Activated CD4-positive, alpha-beta memory T cell treated with anti-CD3 and anti-CD28 coated beads, Interleukin-2, amount 10 ng/mL, durations not matched to agents 7 days and 5 days (primary cell): ENCODE measurements at regions not wholly inside any gene's neighbourhood (a gene's known extent, or its start where the extent isn't known, plus 50 kb on each side); places are given as distances from the start of the nearest gene placed in this dataset.

Experiments
- CTCF ChIA-PET: fragments of 350-600 bp; sonication (Branson Sonifier 250); formaldehyde crosslinking; loops from one replicate; lab custom pipeline; 2021; ENCODE audit warnings: antibody characterized with exemption, inconsistent platforms; lab: Charles Lee
- POLR2A ChIA-PET: fragments of 350-600 bp; sonication (Branson Sonifier 250); formaldehyde crosslinking; loops from one replicate; lab custom pipeline; 2021; ENCODE audit warnings: antibody characterized with exemption; lab: Charles Lee
- DNase-seq: peaks from one replicate; pipeline ENCODE4 v3.0.0-alpha.2; 2020
- H3K27ac Mint-ChIP-seq: one replicate; pipeline ENCODE4 v1.8.0; 2021; ENCODE audit warnings: mild to moderate bottlenecking, mixed read lengths
- H3K27me3 Mint-ChIP-seq: one replicate; pipeline ENCODE4 v1.8.0; 2021; ENCODE audit warnings: mixed read lengths
- H3K36me3 Mint-ChIP-seq: one replicate; pipeline ENCODE4 v1.8.0; 2021; ENCODE audit warnings: low read depth, mixed read lengths
- H3K4me1 Mint-ChIP-seq: one replicate; pipeline ENCODE4 v1.8.0; 2021; ENCODE audit warnings: mixed read lengths
- H3K4me3 Mint-ChIP-seq: one replicate; pipeline ENCODE4 v1.8.0; 2021; ENCODE audit warnings: mild to moderate bottlenecking, mixed read lengths
- H3K9me3 Mint-ChIP-seq: one replicate; pipeline ENCODE4 v1.8.0; 2021; ENCODE audit warnings: mixed read lengths

GRCh38 chr3:118304557-118304956 lies 730.1 kb downstream of the IGSF11 start:
- ChIA-PET POLR2A (no interaction called here), CTCF (no interaction called here)
- H3K27me3 Mint-ChIP-seq = no peaks in the 10 kb centered on the region
- H3K9me3 Mint-ChIP-seq = no peaks in the 10 kb centered on the region
- no peak overlapping the region for H3K4me3 Mint-ChIP-seq
- DNase-seq = no peak
- no peak overlapping the region for H3K27ac Mint-ChIP-seq
- no peaks in the 10 kb centered on the region for H3K4me1 Mint-ChIP-seq
- H3K36me3 Mint-ChIP-seq = no peaks in the 10 kb centered on the region

GRCh38 chr3:118332699-118333098 lies 701.9 kb downstream of the IGSF11 start:
- no peak for DNase-seq
- Mint-ChIP-seq H3K4me3 (no peak overlapping the region), H3K4me1 (no peaks in the 10 kb centered on the region), H3K27ac (no peak overlapping the region), H3K9me3 (peaks cover 18% of the 10 kb centered on the region), H3K27me3 (no peaks in the 10 kb centered on the region), H3K36me3 (no peaks in the 10 kb centered on the region)
- POLR2A ChIA-PET = no interaction called here
- CTCF ChIA-PET = no interaction called here

- Mint-ChIP-seq H3K27me3 (no peaks in the 10 kb centered on the region), H3K4me1 (no peaks in the 10 kb centered on the region), H3K36me3 (no peaks in the 10 kb centered on the region), H3K4me3 (no peak overlapping the region), H3K27ac (no peak overlapping the region), H3K9me3 (peaks cover 8% of the 10 kb centered on the region)
- POLR2A ChIA-PET = no interaction called here
- CTCF ChIA-PET = no interaction called here
- DNase-seq = no peak
Observed at GRCh38 chr3:118337649-118338048, 697.0 kb downstream of the IGSF11 start.

- POLR2A ChIA-PET = no interaction called here
- DNase-seq = no peak
Observed at GRCh38 chr3:118347396-118348168, 687.1 kb downstream of the IGSF11 start.

GRCh38 chr3:118348169-118348557 lies 686.5 kb downstream of the IGSF11 start:
- DNase-seq = no peak
- ChIA-PET POLR2A (no interaction called here), CTCF (no interaction called here)
- Mint-ChIP-seq H3K27me3 (no peaks in the 10 kb centered on the region), H3K9me3 (peaks cover 11% of the 10 kb centered on the region), H3K4me1 (no peaks in the 10 kb centered on the region), H3K4me3 (no peak overlapping the region), H3K36me3 (no peaks in the 10 kb centered on the region), H3K27ac (no peak overlapping the region)

More at GRCh38 chr3:118347396-118348168, 687.1 kb downstream of the IGSF11 start:
- no peak overlapping the region for H3K4me3 Mint-ChIP-seq
- H3K27ac Mint-ChIP-seq = no peak overlapping the region
- no peaks in the 10 kb centered on the region for H3K4me1 Mint-ChIP-seq
- no peaks in the 10 kb centered on the region for H3K36me3 Mint-ChIP-seq
- CTCF ChIA-PET = no interaction called here
- no peaks in the 10 kb centered on the region for H3K27me3 Mint-ChIP-seq
- peaks cover 11% of the 10 kb centered on the region for H3K9me3 Mint-ChIP-seq

GRCh38 chr3:118354556-118354955 lies 680.1 kb downstream of the IGSF11 start:
- POLR2A ChIA-PET = no interaction called here
- no peaks in the 10 kb centered on the region for H3K4me1 Mint-ChIP-seq

GRCh38 chr3:118369892-118370491 lies 664.7 kb downstream of the IGSF11 start:
- DNase-seq = no peak
- CTCF ChIA-PET = no interaction called here
- Mint-ChIP-seq H3K4me3 (no peak overlapping the region), H3K9me3 (peaks cover 11% of the 10 kb centered on the region), H3K36me3 (no peaks in the 10 kb centered on the region), H3K27me3 (no peaks in the 10 kb centered on the region), H3K4me1 (no peaks in the 10 kb centered on the region), H3K27ac (no peak overlapping the region)
- POLR2A ChIA-PET = no interaction called here

More at GRCh38 chr3:118354556-118354955, 680.1 kb downstream of the IGSF11 start:
- Mint-ChIP-seq H3K27me3 (no peaks in the 10 kb centered on the region), H3K27ac (no peak overlapping the region), H3K4me3 (no peak overlapping the region), H3K9me3 (peaks cover 45% of the 10 kb centered on the region), H3K36me3 (no peaks in the 10 kb centered on the region)
- DNase-seq = no peak
- CTCF ChIA-PET = no interaction called here

GRCh38 chr3:118380576-118380975 lies 654.1 kb downstream of the IGSF11 start:
- ChIA-PET POLR2A (no interaction called here), CTCF (no interaction called here)
- Mint-ChIP-seq H3K9me3 (peaks cover 4% of the 10 kb centered on the region), H3K4me1 (no peaks in the 10 kb centered on the region), H3K27ac (no peak overlapping the region), H3K27me3 (no peaks in the 10 kb centered on the region), H3K4me3 (no peak overlapping the region), H3K36me3 (no peaks in the 10 kb centered on the region)
- DNase-seq = no peak

GRCh38 chr3:118396491-118396890 lies 638.2 kb downstream of the IGSF11 start:
- DNase-seq = no peak
- no peaks in the 10 kb centered on the region for H3K36me3 Mint-ChIP-seq
- no peaks in the 10 kb centered on the region for H3K27me3 Mint-ChIP-seq
- H3K4me3 Mint-ChIP-seq = no peak overlapping the region
- peaks cover 4% of the 10 kb centered on the region for H3K9me3 Mint-ChIP-seq
- POLR2A ChIA-PET = no interaction called here
- no peaks in the 10 kb centered on the region for H3K4me1 Mint-ChIP-seq
- CTCF ChIA-PET = no interaction called here
- H3K27ac Mint-ChIP-seq = no peak overlapping the region

- Mint-ChIP-seq H3K36me3 (no peaks in the 10 kb centered on the region), H3K4me1 (no peaks in the 10 kb centered on the region), H3K4me3 (no peak overlapping the region), H3K27me3 (no peaks in the 10 kb centered on the region), H3K27ac (no peak overlapping the region), H3K9me3 (no peaks in the 10 kb centered on the region)
- POLR2A ChIA-PET = no interaction called here
- DNase-seq = no peak
- CTCF ChIA-PET = no interaction called here
Observed at GRCh38 chr3:118400086-118400485, 634.6 kb downstream of the IGSF11 start.

- Mint-ChIP-seq H3K36me3 (no peaks in the 10 kb centered on the region), H3K27me3 (no peaks in the 10 kb centered on the region), H3K27ac (no peak overlapping the region), H3K9me3 (no peaks in the 10 kb centered on the region), H3K4me3 (no peak overlapping the region), H3K4me1 (no peaks in the 10 kb centered on the region)
- DNase-seq = no peak
- ChIA-PET POLR2A (no interaction called here), CTCF (no interaction called here)
Observed at GRCh38 chr3:118400886-118401285, 633.8 kb downstream of the IGSF11 start.

GRCh38 chr3:118401887-118402286 lies 632.8 kb downstream of the IGSF11 start:
- Mint-ChIP-seq H3K27me3 (no peaks in the 10 kb centered on the region), H3K4me3 (no peak overlapping the region), H3K27ac (no peak overlapping the region), H3K36me3 (no peaks in the 10 kb centered on the region), H3K4me1 (no peaks in the 10 kb centered on the region), H3K9me3 (no peaks in the 10 kb centered on the region)
- DNase-seq = no peak
- ChIA-PET POLR2A (no interaction called here), CTCF (no interaction called here)

- H3K36me3 Mint-ChIP-seq = no peaks in the 10 kb centered on the region
- no peaks in the 10 kb centered on the region for H3K27me3 Mint-ChIP-seq
- CTCF ChIA-PET = no interaction called here
- no peak for DNase-seq
- no peaks in the 10 kb centered on the region for H3K9me3 Mint-ChIP-seq
- no peaks in the 10 kb centered on the region for H3K4me1 Mint-ChIP-seq
- H3K27ac Mint-ChIP-seq = no peak overlapping the region
- no peak overlapping the region for H3K4me3 Mint-ChIP-seq
- POLR2A ChIA-PET = no interaction called here
Observed at GRCh38 chr3:118402971-118403370, 631.7 kb downstream of the IGSF11 start.

GRCh38 chr3:118406562-118406961 lies 628.1 kb downstream of the IGSF11 start:
- ChIA-PET POLR2A (no interaction called here), CTCF (no interaction called here)
- no peak for DNase-seq

More at GRCh38 chr3:118406562-118406961, 628.1 kb downstream of the IGSF11 start:
- Mint-ChIP-seq H3K4me1 (no peaks in the 10 kb centered on the region), H3K27ac (no peak overlapping the region), H3K9me3 (no peaks in the 10 kb centered on the region), H3K36me3 (no peaks in the 10 kb centered on the region), H3K4me3 (no peak overlapping the region), H3K27me3 (no peaks in the 10 kb centered on the region)
